Fibroblast of upper back skin (primary cell): ENCODE measurements at regions not wholly inside any gene's neighbourhood (a gene's known extent, or its start where the extent isn't known, plus 50 kb on each side); places are given as distances from the start of the nearest gene placed in this dataset.
A peak's percentile ranks its signal among the peaks of the same experiment; 100 is the strongest.
"Not testable (repeated sequence)": the region's sequence is repeated elsewhere in the genome, so short reads cannot be mapped to it uniquely, and the experiment has no call there.

Source experiments
- DNase-seq: peaks from one replicate; pipeline ENCODE4 v3.0.0-alpha.2; 2013

- DNase-seq, result no peak
These were observed 82.0 kb upstream of the EPHB3 start for GRCh38 chr3:184479426-184480126.

- DNase-seq, result no peak
These were observed 80.8 kb upstream of the EPHB3 start for GRCh38 chr3:184480831-184481230.

- no peak for DNase-seq
These were observed 79.5 kb upstream of the EPHB3 start for GRCh38 chr3:184481984-184482671.

- peak; percentile 25 for DNase-seq
These were observed 76.3 kb upstream of the EPHB3 start for GRCh38 chr3:184485241-184485640.

GRCh38 chr3:184485906-184486305, 75.7 kb upstream of the EPHB3 start:
- DNase-seq, result no peak

- DNase-seq, result peak; percentile 26
These were observed 75.0 kb upstream of the EPHB3 start for GRCh38 chr3:184486614-184487013.

GRCh38 chr3:184488577-184488976, 73.0 kb upstream of the EPHB3 start:
- no peak for DNase-seq

GRCh38 chr3:184489268-184489841, 72.2 kb upstream of the EPHB3 start:
- peak; percentile 28 for DNase-seq

GRCh38 chr3:184491011-184491576, 70.5 kb upstream of the EPHB3 start:
- DNase-seq, result no peak

GRCh38 chr3:184491867-184492615, 69.5 kb upstream of the EPHB3 start:
- DNase-seq, result no peak

GRCh38 chr3:184496933-184497332, 64.7 kb upstream of the EPHB3 start:
- no peak for DNase-seq

GRCh38 chr3:184497804-184498203, 63.8 kb upstream of the EPHB3 start:
- no peak for DNase-seq

- no peak for DNase-seq
These were observed 62.5 kb upstream of the EPHB3 start for GRCh38 chr3:184498986-184499606.

- DNase-seq, result no peak
These were observed 61.2 kb upstream of the EPHB3 start for GRCh38 chr3:184500344-184500923.

- DNase-seq, result no peak
These were observed 59.4 kb upstream of the EPHB3 start for GRCh38 chr3:184502123-184502667.

GRCh38 chr3:184502841-184503240, 58.7 kb upstream of the EPHB3 start:
- DNase-seq, result not testable (repeated sequence)

- no peak for DNase-seq
These were observed 57.9 kb upstream of the EPHB3 start for GRCh38 chr3:184503647-184504046.

- peak; percentile 87 for DNase-seq
These were observed 56.3 kb upstream of the EPHB3 start for GRCh38 chr3:184505076-184505878.

- DNase-seq, result peak; percentile 88
These were observed 55.0 kb upstream of the EPHB3 start for GRCh38 chr3:184506561-184506991.

GRCh38 chr3:184508938-184509337, 52.6 kb upstream of the EPHB3 start:
- no peak for DNase-seq

GRCh38 chr3:184511741-184512140, 49.8 kb upstream of the EPHB3 start:
- no peak for DNase-seq
